ENCODE measurements at regions not wholly inside any gene's neighbourhood (a gene's known extent, or its start where the extent isn't known, plus 50 kb on each side); places are given as distances from the start of the nearest gene placed in this dataset.

DNA sequence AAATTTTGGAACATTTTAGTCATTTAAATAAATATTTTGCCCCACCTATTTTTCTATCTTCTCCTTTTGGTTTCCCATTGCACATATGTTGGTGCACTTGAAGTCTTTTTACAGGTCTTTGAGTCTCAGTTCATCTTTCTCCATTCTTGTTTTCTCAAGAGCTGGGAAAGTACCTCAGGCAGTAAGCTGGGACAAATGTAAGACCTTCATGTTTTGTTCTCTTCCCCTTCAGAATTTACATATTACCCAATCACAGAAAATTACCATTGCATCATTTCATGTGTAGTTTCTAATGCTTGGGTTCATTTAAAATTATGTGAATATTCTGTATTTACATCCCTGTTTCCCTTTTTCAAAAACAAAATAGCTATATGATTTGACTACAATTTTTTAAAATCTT lies 1150.0 kb upstream of the POT1 start:
- Mint-ChIP-seq H3K27ac (no peak overlapping the region), H3K27me3 (no peaks in the 10 kb centered on the region), H3K36me3 (ENCODE audit: low read depth) (no peaks in the 10 kb centered on the region), H3K9me3 (peaks cover 7% of the 10 kb centered on the region), H3K4me1 (ENCODE audit: low read depth) (no peaks in the 10 kb centered on the region), H3K4me3 (no peak overlapping the region)
- CTCF ChIA-PET = no interaction called here
- no peak for ATAC-seq (ENCODE audit: poor library complexity)
- POLR2A ChIA-PET = no interaction called here
- H3K36me3 ChIP-seq (ENCODE audit: insufficient read depth, low read length) = no peaks in the 10 kb centered on the region
- no peaks in the 10 kb centered on the region for H3K27me3 ChIP-seq (ENCODE audit: control insufficient read depth in 1 of 2, insufficient read depth in 2 of 2, low read length in 2 of 2)
- intact Hi-C loops (cut with DNase I, micrococcal nuclease) = loop anchor here in 1 of 2 experiments (10.0 kb wide), 1 partner anchor 55 kb away; no protein-coding TSS in a partner anchor
- peaks cover 0 to 5% of the 10 kb centered on the region in 2 experiments for H3K9me3 ChIP-seq (ENCODE audit: control insufficient read depth in 1 of 2, insufficient read depth in 1 of 2, low read length in 2 of 2)
- H3K4me3 ChIP-seq (ENCODE audit: low read length) = no peak overlapping the region
- DNase-seq = no peak
- H3K4me1 ChIP-seq (ENCODE audit: insufficient read depth, low read length) = no peaks in the 10 kb centered on the region
- H3K27ac ChIP-seq (ENCODE audit: low read depth in 1 of 2, low read length in 2 of 2) = no peak overlapping the region
- TF ChIP-seq, protein P1, sequence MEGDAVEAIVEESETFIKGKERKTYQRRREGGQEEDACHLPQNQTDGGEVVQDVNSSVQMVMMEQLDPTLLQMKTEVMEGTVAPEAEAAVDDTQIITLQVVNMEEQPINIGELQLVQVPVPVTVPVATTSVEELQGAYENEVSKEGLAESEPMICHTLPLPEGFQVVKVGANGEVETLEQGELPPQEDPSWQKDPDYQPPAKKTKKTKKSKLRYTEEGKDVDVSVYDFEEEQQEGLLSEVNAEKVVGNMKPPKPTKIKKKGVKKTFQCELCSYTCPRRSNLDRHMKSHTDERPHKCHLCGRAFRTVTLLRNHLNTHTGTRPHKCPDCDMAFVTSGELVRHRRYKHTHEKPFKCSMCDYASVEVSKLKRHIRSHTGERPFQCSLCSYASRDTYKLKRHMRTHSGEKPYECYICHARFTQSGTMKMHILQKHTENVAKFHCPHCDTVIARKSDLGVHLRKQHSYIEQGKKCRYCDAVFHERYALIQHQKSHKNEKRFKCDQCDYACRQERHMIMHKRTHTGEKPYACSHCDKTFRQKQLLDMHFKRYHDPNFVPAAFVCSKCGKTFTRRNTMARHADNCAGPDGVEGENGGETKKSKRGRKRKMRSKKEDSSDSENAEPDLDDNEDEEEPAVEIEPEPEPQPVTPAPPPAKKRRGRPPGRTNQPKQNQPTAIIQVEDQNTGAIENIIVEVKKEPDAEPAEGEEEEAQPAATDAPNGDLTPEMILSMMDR (IDR thresholded peaks at IDR 0.05) = no peak

DNA sequence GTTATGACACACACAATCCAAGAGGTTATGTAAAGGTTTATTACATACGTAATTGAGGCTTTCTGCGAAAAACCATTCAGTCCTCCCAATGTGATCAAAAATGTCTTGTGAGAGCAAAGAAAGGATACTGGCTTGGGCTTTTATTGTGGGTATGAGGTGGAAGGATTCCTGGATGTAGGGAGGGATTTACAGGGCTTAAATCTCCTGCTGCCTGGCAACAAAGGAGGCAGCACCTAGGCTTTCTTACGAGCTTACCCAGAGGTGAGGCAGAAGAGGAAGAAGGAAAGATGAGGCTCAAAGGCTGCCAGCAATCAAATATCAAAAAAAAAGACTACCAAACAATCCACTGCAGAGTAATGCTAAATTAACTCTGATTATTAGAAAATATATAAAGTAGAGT lies 1149.5 kb upstream of the POT1 start:
- H3K27me3 ChIP-seq (ENCODE audit: control insufficient read depth in 1 of 2, insufficient read depth in 2 of 2, low read length in 2 of 2) = no peaks in the 10 kb centered on the region

DNA sequence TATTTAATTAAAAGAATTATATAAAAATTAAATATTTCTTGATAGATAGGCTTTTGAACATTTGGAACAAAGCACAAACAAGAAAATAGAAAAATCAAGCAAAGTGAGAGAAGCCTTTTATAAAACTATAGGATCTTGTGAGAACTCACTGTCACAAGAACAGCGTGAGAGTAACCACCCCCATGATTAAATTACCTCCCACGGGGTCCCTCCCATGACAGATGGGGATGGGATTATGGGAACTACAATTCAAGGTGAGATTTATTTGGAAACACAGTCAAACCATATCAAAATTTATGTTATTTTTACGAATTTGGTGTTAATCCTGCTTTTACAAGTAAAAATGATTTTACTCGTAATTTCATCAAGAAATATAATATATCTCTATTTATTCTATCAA lies 1136.1 kb upstream of the POT1 start:
- Mint-ChIP-seq H3K36me3 (ENCODE audit: low read depth) (no peaks in the 10 kb centered on the region), H3K4me3 (no peak overlapping the region), H3K4me1 (ENCODE audit: low read depth) (no peaks in the 10 kb centered on the region), H3K9me3 (peaks cover 15% of the 10 kb centered on the region), H3K27ac (no peak overlapping the region), H3K27me3 (no peaks in the 10 kb centered on the region)
- DNase-seq = no peak
- TF ChIP-seq, protein P1 (IDR thresholded peaks at IDR 0.05) = no peak
- Histone ChIP-seq H3K36me3 (ENCODE audit: insufficient read depth, low read length) (no peaks in the 10 kb centered on the region), H3K27me3 (ENCODE audit: control insufficient read depth in 1 of 2, insufficient read depth in 2 of 2, low read length in 2 of 2) (no peaks in the 10 kb centered on the region), H3K4me3 (ENCODE audit: low read length) (no peak overlapping the region), H3K4me1 (ENCODE audit: insufficient read depth, low read length) (no peaks in the 10 kb centered on the region), H3K9me3 (ENCODE audit: control insufficient read depth in 1 of 2, insufficient read depth in 1 of 2, low read length in 2 of 2) (no peaks in the 10 kb centered on the region), H3K27ac (ENCODE audit: low read depth in 1 of 2, low read length in 2 of 2) (no peak overlapping the region)
- ATAC-seq (ENCODE audit: poor library complexity) = no peak
- intact Hi-C loops (cut with DNase I, micrococcal nuclease) = no loop called here
- ChIA-PET CTCF (no interaction called here), POLR2A (no interaction called here)

More for the DNA sequence above, 1149.5 kb upstream of the POT1 start:
- Histone ChIP-seq H3K36me3 (ENCODE audit: insufficient read depth, low read length) (no peaks in the 10 kb centered on the region), H3K4me1 (ENCODE audit: insufficient read depth, low read length) (no peaks in the 10 kb centered on the region), H3K9me3 (ENCODE audit: control insufficient read depth in 1 of 2, insufficient read depth in 1 of 2, low read length in 2 of 2) (peaks cover 0 to 5% of the 10 kb centered on the region in 2 experiments), H3K4me3 (ENCODE audit: low read length) (no peak overlapping the region), H3K27ac (ENCODE audit: low read depth in 1 of 2, low read length in 2 of 2) (no peak overlapping the region)
- no peaks in the 10 kb centered on the region for H3K4me1 Mint-ChIP-seq (ENCODE audit: low read depth)
- ChIA-PET CTCF (no interaction called here), POLR2A (no interaction called here)
- H3K36me3 Mint-ChIP-seq (ENCODE audit: low read depth) = no peaks in the 10 kb centered on the region
- intact Hi-C loops (cut with DNase I, micrococcal nuclease) = loop anchor here in 1 of 2 experiments (10.0 kb wide), 1 partner anchor 56 kb away; no protein-coding TSS in a partner anchor
- no peak overlapping the region for H3K27ac Mint-ChIP-seq
- TF ChIP-seq, protein P1 (IDR thresholded peaks at IDR 0.05) = no peak
- H3K4me3 Mint-ChIP-seq = no peak overlapping the region
- DNase-seq (no peak), ATAC-seq (ENCODE audit: poor library complexity) (no peak)
- peaks cover 4% of the 10 kb centered on the region for H3K9me3 Mint-ChIP-seq
- no peaks in the 10 kb centered on the region for H3K27me3 Mint-ChIP-seq

Data from CD4-positive, alpha-beta T cell (primary cell).